Fibroblast of skin of back (primary cell): ENCODE measurements at regions not wholly inside any gene's neighbourhood (a gene's known extent, or its start where the extent isn't known, plus 50 kb on each side); places are given as distances from the start of the nearest gene placed in this dataset.

Source experiments
- DNase-seq: peaks from one replicate; pipeline ENCODE4 v3.0.0-alpha.2; 2013

DNA sequence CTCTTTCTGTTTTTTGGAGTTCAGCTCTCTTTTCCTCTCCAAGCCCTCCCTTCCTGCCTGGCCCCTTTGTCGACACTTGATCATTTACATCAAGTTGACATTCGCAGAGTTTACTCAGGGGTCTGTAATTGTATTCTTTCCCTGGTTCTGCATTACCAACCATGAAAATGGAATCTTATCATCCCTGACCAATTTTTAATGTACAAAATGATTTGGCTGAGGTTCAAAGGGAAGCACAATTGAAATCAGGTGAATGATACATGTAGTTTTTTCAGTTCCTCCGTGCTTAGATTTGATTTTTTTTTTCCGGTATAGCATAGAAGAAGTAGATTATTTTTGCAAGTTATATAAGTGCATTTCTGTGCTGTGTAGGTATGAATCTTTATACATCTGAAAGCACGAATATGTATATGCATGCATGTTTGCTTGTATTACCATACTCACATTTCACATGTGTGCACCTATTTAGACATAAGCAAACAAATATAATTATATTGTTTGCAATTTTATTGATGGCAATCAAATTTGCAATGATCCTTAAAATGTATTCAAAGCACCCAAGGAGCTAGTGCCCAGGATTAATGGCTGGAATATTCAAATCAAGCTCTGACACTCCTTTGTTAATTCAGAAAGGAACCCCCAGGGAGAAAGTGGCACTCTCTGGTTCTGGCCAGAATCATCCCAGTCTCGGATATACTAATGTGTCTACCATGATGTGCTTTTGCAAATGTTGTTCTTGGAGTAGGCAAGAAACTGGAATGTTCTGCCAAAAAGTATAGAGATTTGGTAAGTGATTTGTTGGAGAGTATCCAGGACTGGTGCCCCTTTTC is 189.3 kb downstream of the VRK1 start:
- no peak for DNase-seq

DNA sequence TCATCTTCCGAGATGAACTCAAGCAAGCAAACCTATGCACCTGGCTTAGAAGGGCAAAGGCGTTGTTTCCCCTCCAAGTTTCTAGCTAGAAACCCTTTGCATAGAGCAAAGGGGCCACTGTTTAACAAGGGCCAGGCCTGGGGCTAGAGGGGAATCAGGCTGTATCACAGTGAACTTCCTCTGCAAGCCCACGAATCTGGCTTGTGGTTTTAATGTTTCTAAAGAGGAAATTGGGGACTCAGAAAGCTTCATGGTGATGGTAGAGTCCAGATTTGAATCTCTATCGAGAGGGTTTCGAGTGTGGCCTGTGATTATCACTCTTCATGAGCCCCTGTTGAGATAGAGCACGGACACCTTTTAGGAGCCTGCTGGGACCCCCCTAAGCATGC is 189.9 kb downstream of the VRK1 start:
- no peak for DNase-seq

DNA sequence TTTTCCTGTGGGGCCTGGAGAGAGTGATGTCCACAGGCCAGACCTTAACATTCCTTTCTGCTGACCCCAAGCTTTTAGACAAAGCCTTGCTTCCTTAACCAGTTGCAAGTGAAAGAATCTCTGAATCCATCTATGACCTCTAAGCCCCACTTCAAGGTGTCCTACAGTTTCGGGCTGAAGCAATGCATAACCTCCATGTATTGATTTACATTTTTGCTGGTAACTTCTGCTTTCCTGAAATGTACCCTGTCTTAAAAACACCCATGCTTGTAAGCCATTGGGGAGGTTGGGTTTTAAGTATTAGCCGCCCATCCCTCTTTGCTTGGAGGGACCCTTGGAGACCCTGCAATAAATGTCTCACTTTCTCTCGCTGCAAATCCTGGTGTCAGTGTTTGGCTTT is 190.6 kb downstream of the VRK1 start:
- DNase-seq = no peak

DNA sequence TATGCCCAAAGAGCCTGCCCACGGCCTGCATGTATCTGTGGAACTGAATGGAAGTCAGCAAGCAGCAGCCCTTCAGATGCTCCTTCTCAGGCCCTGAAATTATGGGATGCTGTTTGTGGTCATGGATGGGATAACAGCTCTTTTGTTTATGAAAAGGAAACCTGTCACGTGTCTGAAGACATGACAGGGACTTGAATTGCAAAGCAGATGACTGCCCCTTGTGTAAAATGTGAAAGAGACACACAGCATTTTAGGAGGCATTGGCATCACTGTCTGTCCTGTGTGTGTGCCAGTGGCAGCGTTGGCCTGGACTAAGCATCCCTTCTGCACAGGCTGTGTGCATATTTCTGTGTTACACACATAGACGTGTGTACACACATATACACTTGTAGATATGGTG is 192.1 kb downstream of the VRK1 start:
- DNase-seq = no peak

DNA sequence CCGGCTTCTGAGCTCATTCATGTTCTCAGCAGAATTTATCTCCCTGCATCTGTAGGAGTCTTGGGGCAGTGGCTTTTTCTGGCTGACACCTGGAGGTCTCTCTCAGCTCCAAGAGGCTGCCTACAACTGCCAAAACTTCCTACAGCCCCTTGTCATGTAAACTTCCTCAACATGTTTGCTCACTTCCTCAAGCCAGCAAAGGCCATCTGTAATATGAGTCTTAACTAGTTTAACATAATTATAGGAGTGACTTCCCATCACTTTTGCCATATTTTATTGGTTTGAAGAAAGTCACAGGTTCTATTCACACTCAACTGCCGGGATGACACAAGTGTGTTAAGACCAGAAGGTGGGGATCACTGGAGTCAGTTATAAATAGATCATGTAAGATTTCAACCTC is 194.0 kb downstream of the VRK1 start:
- no peak for DNase-seq

DNA sequence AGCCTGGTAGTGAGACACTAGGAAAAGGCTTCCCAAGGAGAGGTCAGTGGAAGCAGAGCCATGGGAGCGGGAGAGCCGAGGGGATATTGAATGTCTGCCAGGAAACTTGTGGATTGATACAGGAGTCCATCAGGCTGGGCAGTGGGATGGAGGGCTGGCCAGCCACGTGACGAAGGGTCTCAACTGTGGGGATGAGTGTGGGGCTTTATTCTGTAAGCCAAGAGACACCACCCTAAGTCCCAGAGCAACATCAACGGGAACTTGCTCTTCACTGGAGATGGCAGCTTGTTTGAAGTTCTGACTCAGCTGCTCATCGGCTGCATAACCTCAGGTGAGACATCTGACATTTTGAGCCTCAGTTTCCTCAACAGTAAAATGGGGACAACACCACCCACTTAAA is 197.8 kb downstream of the VRK1 start:
- no peak for DNase-seq

DNA sequence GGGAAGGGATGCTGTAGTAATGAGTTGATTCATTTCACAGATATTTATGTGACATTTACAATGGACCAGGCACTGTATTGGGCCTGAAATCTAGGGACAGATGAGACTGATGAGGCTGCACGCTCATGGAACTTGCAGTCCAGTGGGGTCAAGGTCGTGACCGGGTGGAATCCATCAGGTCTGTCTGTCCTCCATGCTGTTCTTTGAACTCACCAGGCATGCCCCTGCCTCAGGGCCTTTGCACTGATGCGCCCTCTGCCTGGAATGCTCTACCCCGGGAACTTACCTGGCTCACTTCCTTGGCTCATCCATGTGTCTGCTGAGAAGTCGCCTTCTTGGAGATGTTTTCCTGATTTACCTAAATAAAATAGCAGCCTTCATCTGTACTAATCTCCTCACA is 200.1 kb downstream of the VRK1 start:
- no peak for DNase-seq

DNA sequence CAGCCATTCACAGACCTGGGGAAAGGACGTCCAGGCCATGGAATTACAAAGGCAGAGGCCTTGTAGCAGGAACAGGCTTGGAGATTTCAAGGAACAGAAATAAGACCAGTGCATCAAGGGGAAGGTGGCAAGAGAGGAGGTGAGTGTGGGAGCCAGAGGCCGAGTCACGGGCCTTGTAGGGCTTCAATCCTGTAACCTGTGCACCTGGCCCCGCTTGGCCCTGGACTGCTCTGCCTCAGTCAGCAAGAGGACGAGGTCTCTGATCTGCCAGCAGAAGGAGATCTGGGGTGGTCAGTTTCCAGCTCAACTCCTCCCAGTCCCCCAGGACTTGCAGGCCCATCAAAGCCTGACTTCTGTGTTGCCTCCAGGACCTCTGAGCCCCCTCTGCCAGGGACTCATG is 200.8 kb downstream of the VRK1 start:
- DNase-seq = no peak

DNA sequence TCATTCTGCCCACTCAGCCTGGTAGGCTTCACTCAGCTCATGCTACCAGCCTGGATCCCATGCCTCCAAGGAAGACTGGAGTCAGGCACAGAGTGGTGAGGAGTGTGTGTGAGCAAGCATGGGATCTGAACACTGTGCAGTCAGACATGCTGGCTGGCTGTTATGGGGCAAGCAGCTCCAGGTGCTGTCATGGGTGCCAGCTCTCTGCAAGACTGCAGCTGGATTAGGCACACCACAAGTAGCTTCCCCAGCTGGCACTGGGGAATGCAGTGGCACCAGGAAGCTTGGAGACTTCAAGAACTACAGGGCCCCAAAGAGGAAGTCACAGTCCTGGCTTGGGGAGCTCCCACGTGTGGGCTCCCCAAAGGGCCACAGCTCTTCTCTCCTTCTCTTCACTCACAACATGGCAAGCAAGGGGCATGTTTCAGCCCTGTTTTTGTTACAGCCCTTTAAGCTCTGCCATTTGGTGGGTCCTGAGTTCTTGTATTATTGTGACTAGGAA is 202.5 kb downstream of the VRK1 start:
- no peak for DNase-seq

DNA sequence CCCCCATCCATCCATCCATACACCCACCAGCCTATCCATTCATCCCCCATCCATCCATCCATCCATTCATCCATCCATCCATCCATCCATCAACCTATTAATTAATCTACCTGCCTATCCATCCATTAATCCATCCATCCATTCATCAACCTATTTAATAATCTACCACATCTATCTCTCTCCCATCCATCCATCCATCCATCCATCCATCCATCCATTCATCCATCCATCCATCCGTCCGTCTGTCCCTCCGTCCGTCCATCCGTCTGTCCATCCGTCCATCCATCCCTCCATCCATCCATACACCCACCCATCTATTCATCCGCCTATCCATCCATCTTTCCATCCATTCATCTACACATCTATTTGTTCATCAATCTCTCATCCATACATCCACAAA is 205.3 kb downstream of the VRK1 start:
- DNase-seq = no peak

DNA sequence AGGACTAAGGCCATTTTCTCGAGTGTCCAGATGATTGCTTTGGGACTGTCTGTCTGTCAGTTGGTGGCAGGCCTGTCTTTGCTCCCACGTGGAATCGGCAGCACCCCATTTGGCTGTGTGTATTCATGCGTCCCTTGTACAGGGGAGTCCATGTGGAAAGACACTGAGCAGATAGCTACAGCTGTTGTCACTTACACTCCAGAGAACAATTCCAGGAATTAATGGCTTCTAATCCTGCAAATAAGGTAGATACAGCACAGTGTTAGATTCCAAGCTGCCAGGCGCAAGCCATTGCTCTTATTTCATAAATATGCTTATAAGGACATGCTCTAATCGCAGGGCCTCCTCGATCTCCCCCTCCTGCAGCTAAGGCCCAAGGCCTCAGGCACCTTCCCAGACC is 208.8 kb downstream of the VRK1 start:
- no peak for DNase-seq

DNA sequence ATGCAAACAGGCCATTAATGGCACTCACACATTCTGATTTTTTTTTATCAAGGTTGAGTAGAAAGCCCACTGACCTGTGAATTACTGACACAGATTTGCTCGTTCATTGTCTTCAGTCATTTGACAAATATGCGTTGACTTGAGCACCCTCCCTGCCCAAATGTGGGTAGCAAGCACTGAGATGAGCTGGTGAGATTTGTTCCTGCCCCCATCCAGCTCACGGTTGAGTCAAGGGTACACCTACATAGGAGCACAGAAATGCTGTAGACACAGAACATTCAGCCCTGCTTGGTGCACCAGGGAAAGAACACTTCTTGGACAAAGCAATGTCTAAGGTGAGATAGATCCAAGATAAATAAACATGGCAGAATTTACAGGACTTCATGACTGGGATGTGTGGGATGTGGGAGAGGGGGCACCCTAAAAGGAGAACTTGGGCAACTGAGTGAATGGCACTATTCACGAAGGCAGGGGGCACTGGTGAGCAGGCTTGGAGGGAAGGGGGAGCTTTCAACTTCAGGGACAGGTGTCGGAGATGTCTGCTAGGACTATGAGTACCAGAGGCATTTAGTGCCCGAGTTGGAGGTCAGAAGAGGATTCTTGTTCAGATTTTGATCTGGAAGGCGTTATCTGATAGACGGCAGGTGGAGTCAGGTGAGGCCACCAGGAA is 213.4 kb downstream of the VRK1 start:
- no peak for DNase-seq

DNA sequence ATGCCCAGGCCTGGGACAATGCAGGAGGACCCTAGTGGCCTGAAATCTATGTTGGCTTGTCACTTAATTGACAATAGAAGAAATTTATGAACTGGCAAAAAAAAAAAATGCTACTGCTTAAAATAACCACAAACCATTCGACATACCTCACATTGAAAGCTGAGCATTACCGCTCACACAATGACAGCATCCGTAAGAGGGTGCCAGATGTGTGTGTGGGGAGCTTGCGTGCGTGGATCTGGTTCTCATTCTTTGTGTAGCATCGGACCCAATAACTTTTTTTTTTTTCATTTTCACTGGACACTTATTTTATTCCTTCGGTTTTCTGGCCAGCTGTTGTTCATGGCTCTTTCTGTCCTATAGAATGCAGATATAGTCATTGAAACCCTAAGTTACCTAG is 216.7 kb downstream of the VRK1 start:
- DNase-seq = no peak

DNA sequence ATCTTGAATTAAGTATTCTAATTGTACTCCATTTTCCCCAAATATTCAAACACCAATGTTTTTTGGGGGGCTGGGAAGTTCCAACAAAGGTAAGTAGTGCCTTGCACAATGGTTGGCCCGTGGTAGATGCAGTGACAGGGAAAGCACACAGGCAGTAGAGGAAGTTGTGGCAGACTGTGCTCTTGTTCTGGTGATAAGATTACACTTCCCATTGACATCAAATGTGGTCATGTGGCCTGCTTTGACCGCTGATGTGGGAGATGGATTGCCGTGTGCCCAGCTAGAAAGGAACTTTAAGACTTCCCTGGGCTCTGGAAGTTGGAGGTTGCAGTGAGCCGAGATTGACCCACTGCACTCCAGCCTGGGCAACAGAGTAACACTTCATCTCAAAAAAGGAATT is 223.8 kb downstream of the VRK1 start:
- DNase-seq = no peak

DNA sequence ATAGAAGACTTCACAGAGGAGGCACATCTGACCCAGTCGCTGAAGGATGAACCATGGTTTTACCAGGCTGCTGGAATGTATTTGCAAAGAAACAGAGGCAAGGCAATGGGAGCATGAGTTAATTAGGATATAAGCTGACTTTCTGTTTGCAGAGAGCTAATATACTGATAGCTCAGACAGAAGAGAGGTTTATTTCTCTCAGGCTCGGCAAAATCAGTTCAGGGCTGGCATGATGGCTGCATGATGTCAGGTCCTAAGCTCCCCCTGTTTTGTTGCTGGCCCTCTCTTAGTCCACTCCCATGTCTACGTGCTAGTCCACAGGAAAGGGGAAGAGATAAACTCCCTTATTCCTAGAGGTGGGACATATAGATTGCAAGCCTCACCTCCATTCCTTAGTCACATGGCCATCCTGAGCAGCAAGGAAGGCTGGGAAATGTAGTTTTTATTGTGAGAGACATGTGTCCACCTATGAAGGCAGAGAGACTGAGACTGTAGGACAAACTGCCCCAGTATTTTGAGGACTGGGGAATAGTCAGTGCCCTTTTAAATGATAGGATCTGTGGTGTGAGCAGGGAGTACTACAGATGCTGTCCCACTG is 224.5 kb downstream of the VRK1 start:
- no peak for DNase-seq

DNA sequence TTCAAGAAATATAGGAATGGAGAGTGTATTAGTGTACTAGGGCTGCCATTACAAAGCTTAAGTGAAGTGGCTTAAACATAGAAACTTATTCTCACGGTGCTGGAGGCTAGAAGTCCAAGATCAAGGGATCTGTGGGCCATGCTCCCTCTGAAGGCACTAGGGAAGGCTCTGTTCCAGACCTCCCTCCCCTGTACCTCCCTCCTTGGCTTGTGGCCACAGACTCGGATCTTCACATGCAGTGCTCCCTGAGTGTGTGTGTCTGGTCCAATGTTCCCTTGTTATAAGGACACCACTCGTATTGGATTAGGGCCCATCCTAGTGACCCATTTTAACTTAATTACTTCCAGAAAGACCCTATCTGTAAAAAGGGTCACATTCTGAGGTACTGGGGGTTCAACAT is 225.6 kb downstream of the VRK1 start:
- no peak for DNase-seq

DNA sequence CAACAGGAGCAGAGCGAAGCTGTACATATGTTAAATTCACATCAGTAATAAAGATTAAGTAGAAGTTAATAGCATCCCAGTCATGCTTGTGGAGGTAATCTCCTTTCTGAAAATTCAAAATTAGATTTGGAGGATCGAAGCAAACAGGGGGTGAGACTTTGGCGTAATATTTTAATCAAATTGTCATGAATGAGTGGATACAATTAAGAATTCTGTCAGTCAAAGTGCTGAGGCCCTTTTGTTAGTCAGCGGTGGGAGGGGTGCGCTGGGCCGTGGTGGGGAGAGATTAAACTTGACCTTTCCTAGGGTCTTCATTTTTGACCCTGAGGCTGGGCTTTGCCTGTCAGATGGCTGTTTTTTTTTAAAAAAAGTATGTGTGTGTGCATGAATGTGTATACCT is 226.7 kb downstream of the VRK1 start:
- no peak for DNase-seq

DNA sequence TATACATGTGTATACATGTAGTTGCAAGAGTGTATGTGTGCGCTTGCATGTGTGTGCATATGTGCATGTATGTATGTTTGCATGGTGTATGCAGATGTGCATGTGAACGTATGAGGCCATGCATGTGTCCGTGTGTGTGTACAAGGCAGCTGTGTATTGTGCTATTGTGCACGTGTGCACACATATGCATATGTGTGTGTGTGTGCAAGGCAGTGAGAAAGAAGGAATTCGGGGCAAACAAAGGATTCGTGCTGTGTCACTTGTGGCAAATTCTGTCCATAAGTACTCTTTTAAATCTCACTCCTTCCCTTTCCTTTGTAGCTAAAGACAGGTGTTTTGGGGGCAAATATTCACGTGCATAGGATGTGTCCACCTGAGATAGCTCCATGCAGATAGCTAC is 227.1 kb downstream of the VRK1 start:
- no peak for DNase-seq

DNA sequence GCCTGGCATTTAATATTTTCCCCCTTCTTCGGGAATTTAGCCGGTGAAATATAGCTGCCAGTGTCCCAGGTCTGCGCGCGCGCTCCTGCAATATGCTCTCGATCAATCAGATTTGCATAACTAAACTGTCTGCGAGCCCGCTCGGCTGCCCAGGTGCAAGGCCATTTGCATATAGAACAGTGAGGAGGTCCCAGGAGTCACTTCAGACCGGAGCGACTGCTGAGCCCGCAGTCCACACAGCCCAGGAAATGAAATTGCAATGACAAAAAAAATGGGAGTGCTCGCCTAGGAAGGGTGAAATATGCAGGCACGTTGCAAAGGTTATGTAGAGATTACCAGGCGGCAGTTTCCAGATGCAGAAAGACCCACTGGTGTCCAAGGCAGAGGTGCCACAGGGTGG is 228.5 kb downstream of the VRK1 start:
- DNase-seq = no peak

DNA sequence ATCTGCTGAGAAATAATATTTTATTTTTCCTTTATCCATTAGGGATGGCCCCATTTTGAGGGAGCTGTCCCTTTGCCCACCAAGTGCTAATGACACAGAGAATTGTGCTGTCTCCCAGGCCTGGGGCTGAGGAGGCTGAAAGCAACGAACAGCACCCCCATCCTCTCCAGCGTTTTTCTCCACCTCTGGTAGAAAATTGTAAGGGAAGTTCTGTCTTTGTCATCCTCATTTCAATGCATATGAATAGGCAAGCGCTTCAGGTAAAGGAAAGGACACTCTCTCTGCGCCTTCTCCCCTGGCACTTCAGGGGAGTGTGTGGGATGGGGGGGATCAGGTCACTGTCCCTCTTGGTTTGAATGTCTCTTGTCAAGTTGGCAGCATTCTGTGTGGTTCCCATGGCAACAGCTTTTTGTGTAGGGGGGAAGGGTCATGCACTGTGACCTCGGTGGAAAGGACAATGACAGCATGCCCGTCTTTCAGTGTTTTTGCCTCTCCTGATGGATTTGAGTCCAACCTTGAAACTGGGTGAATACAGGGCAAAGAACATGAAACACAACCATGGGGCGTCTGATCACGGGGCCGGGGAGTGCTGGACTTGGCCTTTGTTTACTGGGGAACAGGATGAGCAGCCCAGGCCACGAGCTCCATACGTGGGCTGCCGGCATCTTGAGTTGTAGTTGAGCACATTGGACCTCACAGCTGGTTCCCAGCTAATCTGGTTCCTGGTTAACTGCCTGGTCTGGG is 230.2 kb downstream of the VRK1 start:
- DNase-seq = no peak

DNA sequence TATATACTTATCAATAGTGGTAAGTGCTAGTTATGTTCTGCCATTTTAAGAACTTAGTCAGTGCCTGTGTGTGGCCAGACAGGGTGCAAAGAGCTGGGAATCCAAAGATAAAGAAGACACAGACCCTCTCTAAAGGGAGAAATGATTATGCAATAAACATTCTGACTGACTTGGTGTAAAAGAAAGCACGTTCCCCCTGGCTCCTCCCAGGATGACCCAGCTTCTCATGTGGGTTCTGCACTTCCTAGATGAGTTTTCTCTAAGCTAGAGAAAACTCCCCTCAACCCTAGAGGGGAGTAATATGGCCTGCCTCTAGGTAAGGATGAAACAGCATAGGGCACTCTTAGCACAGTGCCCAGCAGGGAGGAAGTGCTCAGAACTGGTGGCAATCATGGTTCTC is 231.2 kb downstream of the VRK1 start:
- no peak for DNase-seq

DNA sequence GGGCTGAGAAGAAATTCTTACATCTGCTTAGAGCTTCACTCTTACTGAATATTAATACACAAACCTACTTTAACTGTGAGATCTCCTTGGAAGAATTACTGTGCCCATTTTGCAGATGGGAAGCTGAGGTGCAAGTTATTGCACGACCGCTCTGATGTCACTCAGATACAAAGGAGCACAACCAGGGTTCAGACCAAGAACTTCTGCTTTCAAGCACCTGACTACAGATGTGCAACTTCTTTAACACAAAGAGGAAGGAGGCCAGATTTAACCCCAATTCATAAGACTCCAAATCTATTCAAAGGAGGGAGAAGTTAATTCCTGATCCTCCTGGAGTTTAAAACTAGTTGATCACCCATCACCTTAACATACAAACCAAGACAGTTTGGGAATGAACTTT is 232.6 kb downstream of the VRK1 start:
- DNase-seq = no peak

DNA sequence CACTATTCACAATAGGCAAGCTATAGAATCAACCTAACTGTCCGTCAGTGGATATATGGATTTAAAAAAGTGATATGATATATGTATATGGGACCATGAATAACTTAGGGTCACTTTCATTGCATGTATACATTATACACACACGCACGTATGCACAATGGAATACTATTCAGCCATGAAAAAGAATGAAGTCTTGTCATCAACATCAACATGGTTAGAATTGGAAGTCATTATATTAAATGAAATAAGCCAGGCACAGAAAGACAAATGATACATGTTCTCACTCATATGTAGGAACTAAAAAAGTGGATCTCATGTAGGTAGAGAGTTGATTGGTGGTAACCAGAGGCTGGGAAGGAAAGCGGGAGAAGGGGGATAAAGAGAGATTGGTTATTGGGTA is 234.3 kb downstream of the VRK1 start:
- DNase-seq = no peak
